Dedifferentiated amniotic fluid mesenchymal stem cell (primary cell): ENCODE measurements at regions not wholly inside any gene's neighbourhood (a gene's known extent, or its start where the extent isn't known, plus 50 kb on each side); places are given as distances from the start of the nearest gene placed in this dataset.

Experiments
- DNase-seq: peaks from one replicate; pipeline ENCODE4 v3.0.0-alpha.2; 2016; ENCODE audit errors: extremely low spot score

- DNase-seq, result peak; percentile 3
Observed at GRCh38 chr5:111003623-111004022, 67.9 kb upstream of the TSLP start.

- DNase-seq, result no peak
Observed at GRCh38 chr5:111004291-111004690, 67.2 kb upstream of the TSLP start.

- no peak for DNase-seq
Observed at GRCh38 chr5:111010783-111011182, 60.7 kb upstream of the TSLP start.

- DNase-seq, result no peak
Observed at GRCh38 chr5:111013011-111013410, 58.5 kb upstream of the TSLP start.

- DNase-seq, result peak; percentile 28
Observed at GRCh38 chr5:111016801-111017200, 54.7 kb upstream of the TSLP start.

GRCh38 chr5:111017731-111018130 lies 53.8 kb upstream of the TSLP start:
- DNase-seq, result no peak
